Type B pancreatic cell (in vitro differentiated cells): ENCODE measurements at regions not wholly inside any gene's neighbourhood (a gene's known extent, or its start where the extent isn't known, plus 50 kb on each side); places are given as distances from the start of the nearest gene placed in this dataset.

ENCODE experiments used
- DNase-seq: peaks from one replicate; pipeline ENCODE4 v3.0.0; 2021; ENCODE audit warnings: mixed read lengths; ENCODE audit not compliant: unreplicated experiment; ENCODE audit errors: extremely low spot score
- H3K27ac Mint-ChIP-seq: 2 replicates; pipeline ENCODE4 v1.8.0; 2021; ENCODE audit warnings: mild to moderate bottlenecking, mixed read lengths
- H3K27me3 Mint-ChIP-seq: 2 replicates; pipeline ENCODE4 v1.8.0; 2021; ENCODE audit warnings: mixed read lengths
- H3K36me3 Mint-ChIP-seq: 2 replicates; pipeline ENCODE4 v1.8.0; 2021; ENCODE audit warnings: mixed read lengths
- H3K4me1 Mint-ChIP-seq: one replicate; pipeline ENCODE4 v1.8.0; 2021; ENCODE audit warnings: mixed read lengths; ENCODE audit not compliant: unreplicated experiment
- H3K4me3 Mint-ChIP-seq: 2 replicates; pipeline ENCODE4 v1.8.0; 2021; ENCODE audit warnings: mild to moderate bottlenecking, mixed read lengths
- H3K9me3 Mint-ChIP-seq: 2 replicates; pipeline ENCODE4 v1.8.0; 2021; ENCODE audit warnings: mixed read lengths
- TF ChIP-seq, protein P1 (sequence below): fragments of 200-600 bp; sonication (generic); conservative IDR thresholded peaks from 2 replicates; pipeline ENCODE4 v1.5.0; 2021; ENCODE audit warnings: antibody characterized with exemption, mild to moderate bottlenecking

DNA sequence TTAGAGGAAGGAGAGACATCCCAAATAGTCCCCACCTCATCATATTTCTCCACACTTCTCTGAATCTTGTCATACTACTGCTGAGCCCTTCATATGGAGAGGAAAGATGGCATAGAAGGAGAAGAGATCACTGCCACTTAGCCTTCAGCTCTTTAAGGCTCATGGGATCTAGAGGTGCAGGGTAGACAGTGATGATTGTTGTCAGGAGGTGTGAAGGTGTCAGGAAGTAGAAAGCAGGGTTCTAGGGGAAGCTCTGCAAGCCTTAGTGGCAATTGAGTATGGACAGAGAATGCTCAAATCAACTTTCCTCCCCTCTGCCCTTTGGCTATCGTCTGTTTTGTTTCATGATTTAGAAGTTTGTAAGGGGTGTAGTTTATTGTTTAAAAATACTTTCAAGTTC, 505.7 kb downstream of the ZNF608 start:
- TF ChIP-seq, protein P1, sequence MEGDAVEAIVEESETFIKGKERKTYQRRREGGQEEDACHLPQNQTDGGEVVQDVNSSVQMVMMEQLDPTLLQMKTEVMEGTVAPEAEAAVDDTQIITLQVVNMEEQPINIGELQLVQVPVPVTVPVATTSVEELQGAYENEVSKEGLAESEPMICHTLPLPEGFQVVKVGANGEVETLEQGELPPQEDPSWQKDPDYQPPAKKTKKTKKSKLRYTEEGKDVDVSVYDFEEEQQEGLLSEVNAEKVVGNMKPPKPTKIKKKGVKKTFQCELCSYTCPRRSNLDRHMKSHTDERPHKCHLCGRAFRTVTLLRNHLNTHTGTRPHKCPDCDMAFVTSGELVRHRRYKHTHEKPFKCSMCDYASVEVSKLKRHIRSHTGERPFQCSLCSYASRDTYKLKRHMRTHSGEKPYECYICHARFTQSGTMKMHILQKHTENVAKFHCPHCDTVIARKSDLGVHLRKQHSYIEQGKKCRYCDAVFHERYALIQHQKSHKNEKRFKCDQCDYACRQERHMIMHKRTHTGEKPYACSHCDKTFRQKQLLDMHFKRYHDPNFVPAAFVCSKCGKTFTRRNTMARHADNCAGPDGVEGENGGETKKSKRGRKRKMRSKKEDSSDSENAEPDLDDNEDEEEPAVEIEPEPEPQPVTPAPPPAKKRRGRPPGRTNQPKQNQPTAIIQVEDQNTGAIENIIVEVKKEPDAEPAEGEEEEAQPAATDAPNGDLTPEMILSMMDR, result no peak
- no peak overlapping the region for H3K4me3 Mint-ChIP-seq
- H3K9me3 Mint-ChIP-seq, result peaks cover 4% of the 10 kb centered on the region
- H3K27ac Mint-ChIP-seq, result no peak overlapping the region
- H3K4me1 Mint-ChIP-seq, result peaks cover 27% of the 10 kb centered on the region
- peaks cover 11% of the 10 kb centered on the region for H3K27me3 Mint-ChIP-seq
- no peak for DNase-seq
- H3K36me3 Mint-ChIP-seq, result peaks cover 9% of the 10 kb centered on the region

DNA sequence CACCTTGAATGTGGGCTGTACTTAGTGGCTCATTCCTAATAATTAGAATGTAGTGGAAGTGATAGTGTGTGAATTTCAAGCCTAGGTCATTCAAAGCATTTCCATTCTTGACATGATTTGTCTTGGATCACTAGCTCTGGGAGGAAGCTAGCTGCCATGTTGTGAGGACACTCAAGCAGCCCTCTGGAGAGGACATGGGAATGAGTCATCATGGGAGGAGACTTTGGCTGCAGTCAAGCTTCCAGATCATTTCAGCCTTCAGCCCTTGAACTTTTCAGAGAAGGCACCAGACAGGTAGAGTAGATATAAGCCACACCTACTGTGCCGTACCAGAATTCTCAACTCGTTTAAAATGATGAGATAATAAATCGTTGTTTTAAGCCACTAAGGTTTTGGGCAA, 506.9 kb downstream of the ZNF608 start:
- TF ChIP-seq, protein P1, result no peak
- Mint-ChIP-seq H3K27ac (no peak overlapping the region), H3K4me3 (no peak overlapping the region)

DNA sequence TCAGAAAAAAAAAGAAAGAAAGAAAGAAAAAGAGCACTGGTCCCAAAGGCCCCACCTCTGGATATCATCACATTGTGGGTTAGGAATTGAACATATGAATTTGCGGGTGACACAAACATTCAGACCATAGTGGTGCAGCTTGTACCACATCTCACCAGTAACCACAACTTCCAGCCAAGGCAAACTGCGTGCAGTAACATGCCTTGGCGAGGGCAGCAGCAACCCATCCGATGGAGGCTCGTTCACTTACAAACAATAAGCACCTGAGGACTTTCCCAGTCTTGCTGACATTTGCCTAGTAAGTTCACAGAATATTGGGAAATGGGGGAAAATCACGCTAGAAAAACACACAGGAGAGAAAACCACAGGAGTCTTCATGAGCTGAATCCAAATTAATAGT, 508.1 kb downstream of the ZNF608 start:
- peaks cover 8% of the 10 kb centered on the region for H3K36me3 Mint-ChIP-seq
- no peak for DNase-seq
- H3K4me3 Mint-ChIP-seq, result no peak overlapping the region
- peaks cover 22% of the 10 kb centered on the region for H3K27me3 Mint-ChIP-seq
- peaks cover 3% of the 10 kb centered on the region for H3K9me3 Mint-ChIP-seq
- no peak overlapping the region for H3K27ac Mint-ChIP-seq
- TF ChIP-seq, protein P1, result no peak
- peaks cover 46% of the 10 kb centered on the region for H3K4me1 Mint-ChIP-seq

More for the DNA sequence above, 506.9 kb downstream of the ZNF608 start:
- H3K9me3 Mint-ChIP-seq, result peaks cover 4% of the 10 kb centered on the region
- peaks cover 34% of the 10 kb centered on the region for H3K4me1 Mint-ChIP-seq
- peaks cover 14% of the 10 kb centered on the region for H3K27me3 Mint-ChIP-seq
- peaks cover 9% of the 10 kb centered on the region for H3K36me3 Mint-ChIP-seq
- DNase-seq, result no peak

DNA sequence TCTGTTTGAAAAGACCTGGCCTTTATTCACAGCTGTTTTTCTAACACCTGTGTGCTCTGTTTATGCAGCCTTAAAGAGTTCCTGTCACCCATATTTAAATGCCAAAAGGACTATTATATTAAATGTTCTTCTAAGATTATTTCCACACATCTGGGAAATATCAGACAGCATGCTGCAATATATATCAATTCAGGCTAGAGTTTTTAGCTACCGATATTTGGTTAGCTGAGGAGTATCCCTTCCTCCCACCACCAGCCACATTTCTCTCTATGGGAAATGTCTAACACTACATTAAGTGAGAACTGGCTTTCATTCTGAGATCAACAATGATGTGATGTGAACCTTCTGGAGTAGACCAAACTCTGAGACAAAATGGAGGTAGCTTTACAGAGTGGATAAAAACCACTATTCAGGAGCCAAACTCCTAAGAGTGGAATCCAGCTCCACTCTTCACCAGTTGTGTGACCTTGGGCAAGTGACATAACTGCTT, 509.2 kb downstream of the ZNF608 start:
- peaks cover 6% of the 10 kb centered on the region for H3K36me3 Mint-ChIP-seq
- no peak overlapping the region for H3K4me3 Mint-ChIP-seq
- no peak overlapping the region for H3K27ac Mint-ChIP-seq
- no peak for DNase-seq
- peaks cover 53% of the 10 kb centered on the region for H3K4me1 Mint-ChIP-seq
- TF ChIP-seq, protein P1, result no peak
- H3K9me3 Mint-ChIP-seq, result no peaks in the 10 kb centered on the region
- H3K27me3 Mint-ChIP-seq, result peaks cover 23% of the 10 kb centered on the region

DNA sequence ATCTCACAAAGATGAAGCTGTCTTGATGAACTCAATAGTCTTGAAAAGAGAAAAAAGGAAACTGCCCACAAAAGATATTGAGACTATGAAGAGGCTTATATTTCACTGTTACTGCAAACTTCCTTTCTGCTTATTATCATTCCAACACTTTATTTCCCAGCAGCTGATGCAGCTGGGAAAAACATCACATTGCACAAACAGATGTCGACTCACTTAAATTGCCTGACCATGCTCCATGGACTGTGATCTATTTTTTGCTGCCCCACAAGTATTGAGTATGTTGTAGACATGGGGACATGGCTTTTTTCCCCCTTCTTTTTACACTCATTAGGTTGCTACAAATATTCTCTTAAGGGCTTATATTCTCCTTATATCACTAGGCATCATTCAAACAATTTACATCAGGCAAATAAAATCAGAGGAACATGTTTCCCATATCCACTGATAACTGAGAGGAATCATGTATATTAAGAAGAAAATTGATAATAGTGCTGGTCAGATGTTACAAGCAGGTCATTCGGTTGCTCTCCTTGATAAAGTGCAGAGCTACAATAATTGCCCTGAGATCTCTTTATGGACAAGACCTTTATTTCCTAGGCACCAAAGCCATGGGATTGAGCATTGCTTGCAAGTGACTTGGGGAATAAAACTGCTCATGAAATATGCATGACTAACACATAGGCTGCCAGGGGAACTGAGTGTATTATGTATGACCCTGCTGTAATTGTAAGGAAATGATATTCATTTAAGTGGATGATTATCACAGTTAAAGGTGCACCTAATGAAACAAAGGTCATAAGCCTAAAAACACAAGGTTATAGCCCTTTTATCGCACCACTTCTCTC, 509.9 kb downstream of the ZNF608 start:
- DNase-seq, result no peak

More for the DNA sequence above, 509.9 kb downstream of the ZNF608 start:
- no peak overlapping the region for H3K4me3 Mint-ChIP-seq
- H3K27ac Mint-ChIP-seq, result no peak overlapping the region
- H3K9me3 Mint-ChIP-seq, result no peaks in the 10 kb centered on the region
- H3K27me3 Mint-ChIP-seq, result peaks cover 22% of the 10 kb centered on the region
- H3K36me3 Mint-ChIP-seq, result no peaks in the 10 kb centered on the region
- peaks cover 56% of the 10 kb centered on the region for H3K4me1 Mint-ChIP-seq
- TF ChIP-seq, protein P1, result no peak
